Ectodermal cell (in vitro differentiated cells): ENCODE measurements at regions not wholly inside any gene's neighbourhood (a gene's known extent, or its start where the extent isn't known, plus 50 kb on each side); places are given as distances from the start of the nearest gene placed in this dataset.

Experiments
- H3K27ac ChIP-seq: 2 replicates; pipeline ENCODE4 v1.7.0; 2013; ENCODE audit warnings: mild to moderate bottlenecking, low read depth, low read length; ENCODE audit not compliant: insufficient read depth, poor library complexity, severe bottlenecking
- H3K27me3 ChIP-seq: 2 replicates; pipeline ENCODE4 v1.7.0; 2013; ENCODE audit warnings: mild to moderate bottlenecking, low read length; ENCODE audit not compliant: insufficient read depth, control insufficient read depth, poor library complexity, severe bottlenecking
- H3K36me3 ChIP-seq: one replicate; pipeline ENCODE4 v1.7.0; 2013; ENCODE audit warnings: low read length; ENCODE audit not compliant: control insufficient read depth, insufficient read depth
- H3K4me1 ChIP-seq: one replicate; pipeline ENCODE4 v1.7.0; 2013; ENCODE audit warnings: low read length; ENCODE audit not compliant: control insufficient read depth, insufficient read depth
- H3K4me3 ChIP-seq: 2 replicates; pipeline ENCODE4 v1.7.0; 2013; ENCODE audit warnings: low read depth, low read length, control low read depth; ENCODE audit not compliant: insufficient read depth
- H3K9me3 ChIP-seq: 2 replicates; pipeline ENCODE4 v1.7.0; 2013; ENCODE audit warnings: mild to moderate bottlenecking, low read length, moderate library complexity; ENCODE audit not compliant: control insufficient read depth
- WGBS, 2 experiments: methylation state at CpG; one replicate each; pipeline ENCODE4 v1.1.7; 2013; ENCODE audit warnings: missing lambda C conversion rate in 2 of 2; 5-methylcytosine and 5-hydroxymethylcytosine counted together

DNA sequence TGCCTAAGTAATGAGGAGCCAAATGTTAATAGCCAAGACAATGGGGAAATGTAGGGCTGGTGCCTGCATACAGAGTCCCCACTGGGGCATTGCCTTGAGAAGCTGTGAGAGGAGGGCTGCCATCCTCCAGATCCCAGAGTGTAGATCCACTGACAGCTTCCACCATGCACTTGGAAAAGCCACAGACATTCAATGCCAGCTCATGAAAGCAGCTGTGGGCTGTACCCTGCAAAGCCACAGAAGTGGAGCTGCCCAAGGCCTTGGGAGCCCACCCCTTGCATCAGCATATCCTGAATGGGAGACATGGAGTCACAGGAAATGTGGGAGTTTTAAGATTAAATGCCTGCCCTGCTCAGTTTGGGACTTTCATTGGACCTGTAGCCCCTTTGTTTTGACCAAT lies 244.7 kb downstream of the BTG1 start:
- H3K4me1 ChIP-seq = peaks cover 6% of the 10 kb centered on the region
- H3K36me3 ChIP-seq = no peaks in the 10 kb centered on the region
- H3K4me3 ChIP-seq = no peak overlapping the region
- no peak overlapping the region for H3K27ac ChIP-seq
- H3K27me3 ChIP-seq = no peaks in the 10 kb centered on the region
- no peaks in the 10 kb centered on the region for H3K9me3 ChIP-seq

DNA sequence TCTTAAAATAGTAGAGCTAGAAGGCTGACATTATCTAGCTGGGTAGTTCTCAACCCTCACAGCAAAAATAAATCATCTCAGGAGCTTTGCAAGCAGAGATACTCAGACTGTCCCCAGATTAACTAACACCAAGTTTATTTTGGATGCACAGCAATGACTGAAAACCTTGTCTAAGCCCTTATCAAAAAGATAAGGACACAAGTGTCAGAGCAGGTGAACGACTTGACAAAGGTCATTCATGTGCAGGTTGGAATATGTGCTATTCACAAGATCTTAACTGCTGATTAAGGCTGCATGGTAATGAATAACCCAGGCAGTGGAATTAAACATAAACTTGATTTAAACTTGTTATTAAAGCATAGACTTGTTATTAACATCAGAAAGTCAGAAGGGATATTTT lies 246.6 kb downstream of the BTG1 start:
- H3K9me3 ChIP-seq = no peaks in the 10 kb centered on the region
- no peaks in the 10 kb centered on the region for H3K27me3 ChIP-seq
- WGBS, 2 experiments = 90 to 94% methylated on average over 1 of the region's 1 CpG
- no peak overlapping the region for H3K4me3 ChIP-seq
- no peaks in the 10 kb centered on the region for H3K36me3 ChIP-seq
- H3K27ac ChIP-seq = no peak overlapping the region
- peaks cover 6% of the 10 kb centered on the region for H3K4me1 ChIP-seq

DNA sequence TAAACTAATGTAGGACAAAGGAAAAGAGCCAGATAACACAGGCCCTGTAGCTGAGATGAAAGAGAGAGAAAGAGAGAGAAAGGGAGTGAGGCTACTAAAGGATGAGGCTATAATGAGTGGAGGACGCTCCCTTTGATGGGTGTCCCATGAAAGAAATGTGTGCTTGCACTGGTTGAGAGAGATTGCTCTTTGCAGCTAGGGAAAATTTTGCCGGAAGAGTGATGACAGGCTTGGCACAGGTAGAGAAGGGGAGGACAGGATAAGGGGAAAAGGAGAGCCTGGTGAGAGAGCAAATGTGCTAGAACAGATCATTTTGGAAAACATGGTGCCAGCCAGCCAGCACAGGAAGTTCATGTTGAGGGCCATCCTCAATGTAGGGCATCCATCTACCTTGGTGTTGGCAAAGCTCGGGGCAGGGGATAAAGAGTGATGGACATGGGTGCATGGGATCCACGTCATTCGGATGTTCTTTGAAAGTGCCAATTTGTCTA lies 248.6 kb downstream of the BTG1 start:
- H3K4me1 ChIP-seq = peaks cover 6% of the 10 kb centered on the region
- no peaks in the 10 kb centered on the region for H3K36me3 ChIP-seq
- no peaks in the 10 kb centered on the region for H3K9me3 ChIP-seq
- no peak overlapping the region for H3K4me3 ChIP-seq
- H3K27me3 ChIP-seq = no peaks in the 10 kb centered on the region
- 92 to 95% methylated on average over 5 of the region's 5 CpGs for WGBS, 2 experiments
- no peak overlapping the region for H3K27ac ChIP-seq

DNA sequence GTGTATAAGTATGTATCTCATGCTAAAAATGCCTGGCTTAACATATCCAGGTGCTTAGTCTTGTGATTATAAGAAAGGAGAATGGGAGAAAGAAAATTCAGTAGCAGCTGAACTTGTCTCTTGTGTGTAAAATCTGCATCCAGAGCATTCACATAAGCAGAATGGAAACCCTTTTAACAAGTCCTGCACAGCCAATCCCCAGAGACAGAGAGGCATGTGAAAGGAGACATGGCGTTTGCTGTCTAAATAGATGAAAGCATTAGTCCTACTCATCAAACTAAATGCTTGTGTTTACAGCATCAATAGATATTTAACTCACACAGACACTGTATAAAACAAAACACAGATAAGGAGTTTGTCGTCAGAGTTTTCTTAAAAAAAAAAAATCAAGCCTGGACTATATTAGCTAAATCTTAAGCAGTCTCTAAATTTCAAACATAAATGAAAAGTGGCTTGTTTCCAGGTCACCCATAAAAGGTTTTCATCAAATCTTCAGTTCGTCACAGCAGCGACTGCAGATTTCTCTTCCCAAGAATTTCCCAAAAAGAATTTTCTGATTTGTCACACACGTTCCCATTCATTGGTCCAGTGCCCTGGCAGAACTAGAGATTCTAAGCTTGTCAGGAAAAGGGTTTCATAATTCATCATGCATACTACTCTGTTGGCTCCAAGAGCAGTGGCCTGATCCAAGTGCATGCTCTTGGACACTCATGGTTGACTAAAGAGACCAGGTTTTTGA lies 249.2 kb downstream of the BTG1 start:
- WGBS, 2 experiments = 93 to 95% methylated on average over 5 of the region's 5 CpGs
- H3K4me3 ChIP-seq = no peak overlapping the region

DNA sequence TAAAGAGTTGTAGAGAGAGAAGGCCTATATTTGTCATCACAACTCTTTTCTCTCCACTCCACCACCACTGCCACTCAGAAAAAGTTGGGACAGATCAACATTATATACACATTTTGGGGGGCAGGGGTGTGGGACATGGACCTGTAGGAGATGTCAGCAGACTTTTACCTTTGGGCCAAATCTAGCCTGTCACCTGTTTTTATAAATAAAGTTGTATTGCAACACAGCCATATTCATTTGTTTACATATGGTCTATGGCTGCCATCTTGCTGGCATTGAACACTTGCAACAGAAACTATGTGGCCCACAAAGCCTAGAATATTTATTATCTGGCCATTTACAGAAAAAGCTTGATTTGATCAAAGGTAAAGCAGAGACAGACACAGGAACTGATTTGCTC lies 250.7 kb downstream of the BTG1 start:
- Histone ChIP-seq H3K4me3 (no peak overlapping the region), H3K27me3 (no peaks in the 10 kb centered on the region), H3K27ac (no peak overlapping the region), H3K4me1 (peaks cover 6% of the 10 kb centered on the region), H3K9me3 (no peaks in the 10 kb centered on the region), H3K36me3 (no peaks in the 10 kb centered on the region)

More for the DNA sequence above, 249.2 kb downstream of the BTG1 start:
- Histone ChIP-seq H3K9me3 (no peaks in the 10 kb centered on the region), H3K27ac (no peak overlapping the region), H3K4me1 (peaks cover 6% of the 10 kb centered on the region), H3K27me3 (no peaks in the 10 kb centered on the region), H3K36me3 (no peaks in the 10 kb centered on the region)

DNA sequence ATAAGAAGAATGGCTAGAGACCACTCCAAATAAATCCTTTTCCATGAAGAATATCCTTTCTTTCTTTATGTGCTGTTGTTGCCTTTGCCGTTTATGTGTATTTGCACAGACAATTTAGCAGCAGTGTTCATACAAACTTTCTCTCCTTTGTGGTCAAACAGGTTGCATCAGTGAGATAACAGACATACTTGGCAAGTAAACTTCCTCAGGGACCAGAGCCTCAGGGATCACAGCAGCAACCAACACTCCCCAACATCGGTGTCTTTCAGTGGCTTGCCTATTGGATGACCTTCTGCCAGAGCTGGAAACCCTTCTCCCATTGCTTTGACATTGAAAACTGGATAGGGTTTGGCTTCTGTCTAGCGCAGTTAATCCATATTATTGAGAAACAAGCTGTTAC lies 252.2 kb downstream of the BTG1 start:
- no peaks in the 10 kb centered on the region for H3K27me3 ChIP-seq
- 89 to 97% methylated on average over 3 of the region's 3 CpGs for WGBS, 2 experiments
- H3K27ac ChIP-seq = no peak overlapping the region
- H3K36me3 ChIP-seq = no peaks in the 10 kb centered on the region
- H3K4me3 ChIP-seq = no peak overlapping the region
- H3K4me1 ChIP-seq = peaks cover under 1% of the 10 kb centered on the region
- H3K9me3 ChIP-seq = no peaks in the 10 kb centered on the region

DNA sequence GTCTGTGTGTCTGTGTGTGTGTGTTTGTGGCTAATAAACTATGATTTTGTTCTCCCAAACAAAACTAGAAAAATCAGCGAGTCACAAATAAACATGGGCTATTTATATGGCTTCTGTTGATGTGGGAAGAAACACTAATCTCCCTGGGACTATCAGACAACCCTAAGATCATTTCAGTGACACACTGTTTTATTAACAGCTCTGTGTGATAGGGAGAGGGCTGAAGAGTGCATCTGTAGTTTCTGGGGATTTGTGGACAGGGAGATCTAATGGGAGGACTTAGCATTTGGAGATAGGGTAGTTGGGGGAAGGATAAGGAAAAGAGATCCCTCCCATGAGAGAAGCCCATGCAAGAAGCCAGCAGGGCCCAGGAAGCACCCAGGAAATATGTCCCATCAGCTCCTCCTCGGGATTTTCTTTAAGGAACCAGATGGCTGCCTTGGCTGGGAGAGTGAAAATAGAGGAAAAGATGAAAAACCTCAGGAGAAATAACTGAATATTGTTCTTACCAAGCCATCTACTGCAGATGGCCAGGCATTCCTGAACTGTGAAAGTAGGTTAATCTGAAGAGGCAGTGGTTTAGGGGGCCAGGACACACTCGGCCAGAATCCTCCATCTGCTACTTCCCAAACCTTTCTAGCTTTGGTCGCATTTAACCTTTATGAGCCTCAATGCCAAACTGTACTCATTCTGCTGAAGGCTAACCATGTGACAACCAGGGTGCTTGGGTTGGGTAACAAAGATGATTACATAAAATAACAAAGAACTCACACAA lies 253.4 kb downstream of the BTG1 start:
- H3K4me3 ChIP-seq = no peak overlapping the region
- no peak overlapping the region for H3K27ac ChIP-seq
- no peaks in the 10 kb centered on the region for H3K4me1 ChIP-seq
- WGBS, 2 experiments = 86 to 93% methylated on average over 4 of the region's 4 CpGs
- H3K27me3 ChIP-seq = no peaks in the 10 kb centered on the region
- H3K36me3 ChIP-seq = no peaks in the 10 kb centered on the region
- H3K9me3 ChIP-seq = no peaks in the 10 kb centered on the region

DNA sequence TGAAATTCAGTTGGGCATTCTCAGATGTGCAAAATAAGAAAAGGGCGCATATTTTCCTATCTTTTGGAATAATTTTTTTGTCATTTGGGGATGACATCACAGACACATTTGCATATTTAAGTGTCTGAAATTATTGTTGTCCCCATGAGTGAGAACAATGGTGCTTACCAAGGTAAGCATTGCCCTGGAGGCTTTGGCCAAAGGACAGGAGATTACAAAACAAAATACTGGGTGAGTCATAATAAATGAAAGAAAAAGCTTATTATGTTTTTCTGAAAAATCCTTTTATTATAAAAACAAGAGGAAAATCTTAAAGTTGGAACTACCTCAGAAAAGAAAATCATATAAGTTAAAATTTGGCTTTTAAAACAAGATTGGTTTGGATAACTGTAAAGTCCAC lies 254.9 kb downstream of the BTG1 start:
- Histone ChIP-seq H3K4me3 (no peak overlapping the region), H3K27me3 (no peaks in the 10 kb centered on the region), H3K4me1 (no peaks in the 10 kb centered on the region), H3K9me3 (no peaks in the 10 kb centered on the region), H3K36me3 (no peaks in the 10 kb centered on the region), H3K27ac (no peak overlapping the region)
- WGBS, 2 experiments = 78 to 95% methylated on average over 1 of the region's 1 CpG

DNA sequence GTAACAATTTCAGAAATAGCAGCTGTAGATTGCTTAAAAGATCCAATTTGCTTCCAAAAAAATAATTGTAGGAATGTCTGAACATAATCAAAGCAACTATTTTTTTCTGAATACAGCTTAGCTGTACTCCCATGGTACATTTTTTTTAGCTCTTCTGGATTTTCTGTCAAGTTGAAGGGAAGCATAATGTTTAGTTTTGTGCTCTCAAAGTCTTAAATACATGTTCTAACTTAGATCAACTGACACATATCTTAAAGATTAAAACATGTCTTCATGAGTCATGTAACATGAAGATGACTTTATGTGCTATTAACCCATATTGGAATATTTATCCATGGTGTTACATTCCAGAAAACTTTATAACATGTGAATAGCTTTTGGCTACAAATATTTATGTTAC lies 255.7 kb downstream of the BTG1 start:
- Histone ChIP-seq H3K27ac (no peak overlapping the region), H3K4me3 (no peak overlapping the region), H3K27me3 (no peaks in the 10 kb centered on the region), H3K36me3 (no peaks in the 10 kb centered on the region), H3K9me3 (no peaks in the 10 kb centered on the region), H3K4me1 (no peaks in the 10 kb centered on the region)

DNA sequence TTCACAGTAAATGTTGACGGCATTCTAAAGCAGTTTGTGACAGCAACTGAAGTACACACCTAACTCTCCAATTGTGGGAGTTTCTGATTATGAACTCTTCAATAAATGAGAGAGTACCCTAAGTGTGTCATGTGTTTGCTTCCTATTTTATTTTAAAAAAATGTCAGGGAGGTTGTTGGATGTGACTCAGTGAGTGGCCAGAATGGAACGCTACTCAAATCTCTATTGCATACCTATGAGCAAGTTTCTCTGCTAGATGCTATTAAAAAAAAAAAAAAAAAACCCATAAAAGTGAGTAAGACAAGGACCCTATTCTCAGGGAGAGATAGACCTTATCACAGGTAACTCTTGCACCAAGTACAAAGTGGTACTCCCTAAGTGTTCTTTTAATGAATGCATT lies 256.6 kb downstream of the BTG1 start:
- 91% methylated on average over 1 to 2 of the region's 2 CpGs for WGBS, 2 experiments
- Histone ChIP-seq H3K4me1 (no peaks in the 10 kb centered on the region), H3K4me3 (no peak overlapping the region), H3K27ac (no peak overlapping the region), H3K9me3 (no peaks in the 10 kb centered on the region), H3K36me3 (no peaks in the 10 kb centered on the region), H3K27me3 (no peaks in the 10 kb centered on the region)
